ENCODE measurements at regions not wholly inside any gene's neighbourhood (a gene's known extent, or its start where the extent isn't known, plus 50 kb on each side); places are given as distances from the start of the nearest gene placed in this dataset.
A peak's percentile ranks its signal among the peaks of the same experiment; 100 is the strongest.

DNA sequence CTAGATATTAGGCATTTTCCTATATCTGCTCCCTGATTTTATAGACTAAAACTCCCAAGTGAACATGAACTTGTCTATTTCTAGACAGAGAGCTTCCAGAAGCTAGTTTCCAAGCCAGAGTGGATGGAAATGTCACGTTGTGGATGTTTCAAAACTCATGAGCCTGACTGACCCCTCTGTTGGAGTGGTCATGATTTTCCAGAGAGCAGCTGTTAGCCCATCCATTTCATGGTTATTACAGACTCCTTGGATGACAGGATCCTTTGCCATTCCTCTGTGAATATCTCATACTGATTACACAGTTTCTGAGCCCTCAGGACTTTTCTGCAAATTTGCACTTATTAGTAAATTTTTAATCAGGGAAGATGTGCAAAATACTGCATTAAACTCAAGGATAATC is 76.8 kb upstream of the ATF3 start:
- H3K27me3 Mint-ChIP-seq (ENCODE audit: insufficient read depth) = no peaks in the 10 kb centered on the region
- no peak overlapping the region for H3K4me3 ChIP-seq (ENCODE audit: low read length)
- WGBS, 2 experiments (ENCODE audit: insufficient coverage in 1 of 2, insufficient read length in 1 of 2) = 71 to 88% methylated on average over 1 of the region's 1 CpG

DNA sequence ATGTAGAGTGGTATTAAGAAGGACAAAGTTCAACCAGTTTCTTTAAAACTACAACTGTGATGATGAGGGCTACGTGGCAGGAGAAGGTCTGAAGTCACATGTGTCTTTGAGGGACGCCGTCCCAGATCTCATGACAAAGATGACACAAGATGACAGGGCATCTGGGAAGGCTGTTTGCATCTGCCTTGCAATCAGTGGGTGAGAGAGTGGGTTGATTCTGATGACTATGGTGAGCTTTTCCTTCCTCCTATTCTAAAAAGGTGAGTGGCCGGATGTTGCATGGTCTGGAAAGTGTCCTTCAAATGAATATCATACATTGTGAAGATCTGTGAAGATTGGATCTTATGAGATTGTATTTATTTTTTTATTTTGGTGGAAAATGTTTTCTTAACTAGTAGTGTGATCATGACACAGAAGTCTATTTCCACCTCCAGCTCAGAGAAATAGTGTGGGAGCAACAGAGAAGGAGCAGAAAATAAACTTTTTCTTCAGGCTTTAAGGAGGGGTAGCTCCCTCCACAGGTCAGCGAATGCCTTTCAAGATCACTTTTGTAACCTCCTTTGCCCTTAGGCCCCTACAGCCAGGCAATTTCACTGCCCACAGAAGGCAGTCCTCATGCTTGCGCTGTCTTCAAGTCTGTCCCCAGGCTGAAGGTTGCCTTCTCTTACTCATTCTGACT is 76.0 kb upstream of the ATF3 start:
- no peak overlapping the region for H3K9ac ChIP-seq (ENCODE audit: extremely low read depth, low read length, poor library complexity, severe bottlenecking)
- peaks cover 10% of the 10 kb centered on the region for H3K9me3 ChIP-seq (ENCODE audit: control insufficient read depth, low read length)
- no peak overlapping the region for H3K27ac ChIP-seq (ENCODE audit: low read depth, low read length)
- DNase-seq = no peak
- H3K4me1 ChIP-seq (ENCODE audit: control insufficient read depth, insufficient read depth, low read length) = no peaks in the 10 kb centered on the region
- 92 to 96% methylated on average over 4 to 6 of the region's 6 CpGs for WGBS, 2 experiments (ENCODE audit: insufficient coverage in 1 of 2, insufficient read length in 1 of 2)
- Mint-ChIP-seq H3K4me1 (peaks cover 21% of the 10 kb centered on the region), H3K27ac (no peak overlapping the region), H3K36me3 (ENCODE audit: low read depth) (no peaks in the 10 kb centered on the region), H3K4me3 (no peak overlapping the region), H3K27me3 (ENCODE audit: insufficient read depth) (no peaks in the 10 kb centered on the region), H3K9me3 (peaks cover 1% of the 10 kb centered on the region)
- H3K27me3 ChIP-seq (ENCODE audit: control insufficient read depth, insufficient read depth, low read length, poor library complexity, severe bottlenecking) = no peaks in the 10 kb centered on the region
- H3K4me3 ChIP-seq (ENCODE audit: low read length) = no peak overlapping the region
- TF ChIP-seq, protein P1, sequence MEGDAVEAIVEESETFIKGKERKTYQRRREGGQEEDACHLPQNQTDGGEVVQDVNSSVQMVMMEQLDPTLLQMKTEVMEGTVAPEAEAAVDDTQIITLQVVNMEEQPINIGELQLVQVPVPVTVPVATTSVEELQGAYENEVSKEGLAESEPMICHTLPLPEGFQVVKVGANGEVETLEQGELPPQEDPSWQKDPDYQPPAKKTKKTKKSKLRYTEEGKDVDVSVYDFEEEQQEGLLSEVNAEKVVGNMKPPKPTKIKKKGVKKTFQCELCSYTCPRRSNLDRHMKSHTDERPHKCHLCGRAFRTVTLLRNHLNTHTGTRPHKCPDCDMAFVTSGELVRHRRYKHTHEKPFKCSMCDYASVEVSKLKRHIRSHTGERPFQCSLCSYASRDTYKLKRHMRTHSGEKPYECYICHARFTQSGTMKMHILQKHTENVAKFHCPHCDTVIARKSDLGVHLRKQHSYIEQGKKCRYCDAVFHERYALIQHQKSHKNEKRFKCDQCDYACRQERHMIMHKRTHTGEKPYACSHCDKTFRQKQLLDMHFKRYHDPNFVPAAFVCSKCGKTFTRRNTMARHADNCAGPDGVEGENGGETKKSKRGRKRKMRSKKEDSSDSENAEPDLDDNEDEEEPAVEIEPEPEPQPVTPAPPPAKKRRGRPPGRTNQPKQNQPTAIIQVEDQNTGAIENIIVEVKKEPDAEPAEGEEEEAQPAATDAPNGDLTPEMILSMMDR (conservative IDR thresholded peaks at IDR 0.05) = peak; percentile 45
- no peaks in the 10 kb centered on the region for H3K36me3 ChIP-seq (ENCODE audit: control insufficient read depth, insufficient read depth, low read length)

More for the DNA sequence above, 76.8 kb upstream of the ATF3 start:
- H3K27me3 ChIP-seq (ENCODE audit: control insufficient read depth, insufficient read depth, low read length, poor library complexity, severe bottlenecking) = no peaks in the 10 kb centered on the region
- Mint-ChIP-seq H3K4me3 (no peak overlapping the region), H3K27ac (no peak overlapping the region), H3K4me1 (peaks cover 21% of the 10 kb centered on the region), H3K36me3 (ENCODE audit: low read depth) (no peaks in the 10 kb centered on the region), H3K9me3 (no peaks in the 10 kb centered on the region)
- H3K27ac ChIP-seq (ENCODE audit: low read depth, low read length) = no peak overlapping the region
- no peaks in the 10 kb centered on the region for H3K36me3 ChIP-seq (ENCODE audit: control insufficient read depth, insufficient read depth, low read length)
- DNase-seq = no peak
- TF ChIP-seq, protein P1 (conservative IDR thresholded peaks at IDR 0.05) = no peak
- no peaks in the 10 kb centered on the region for H3K4me1 ChIP-seq (ENCODE audit: control insufficient read depth, insufficient read depth, low read length)
- H3K9me3 ChIP-seq (ENCODE audit: control insufficient read depth, low read length) = peaks cover 3% of the 10 kb centered on the region
- no peak overlapping the region for H3K9ac ChIP-seq (ENCODE audit: extremely low read depth, low read length, poor library complexity, severe bottlenecking)

DNA sequence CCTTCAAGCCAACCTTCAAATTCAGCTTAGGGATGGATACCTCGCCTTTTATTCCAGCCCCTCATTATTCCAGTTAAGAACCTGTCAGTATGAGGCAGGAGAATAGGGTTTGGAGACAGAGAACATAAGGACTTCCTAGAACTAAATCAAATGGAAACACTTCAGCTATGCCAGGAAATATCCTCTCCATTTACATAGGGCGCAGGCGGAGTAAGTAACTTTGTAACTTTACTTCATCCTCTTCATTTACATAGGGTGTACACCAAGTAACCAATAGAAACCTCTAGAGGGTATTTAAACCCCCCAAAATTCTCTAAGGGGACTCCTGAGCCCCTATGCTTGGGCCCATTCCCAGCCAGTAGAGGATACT is 75.4 kb upstream of the ATF3 start:
- no peak for DNase-seq
- H3K27me3 Mint-ChIP-seq (ENCODE audit: insufficient read depth) = no peaks in the 10 kb centered on the region
- H3K9me3 Mint-ChIP-seq = peaks cover 7% of the 10 kb centered on the region
- no peak overlapping the region for H3K27ac Mint-ChIP-seq
- peaks cover 15% of the 10 kb centered on the region for H3K9me3 ChIP-seq (ENCODE audit: control insufficient read depth, low read length)
- no peaks in the 10 kb centered on the region for H3K27me3 ChIP-seq (ENCODE audit: control insufficient read depth, insufficient read depth, low read length, poor library complexity, severe bottlenecking)
- H3K4me3 ChIP-seq (ENCODE audit: low read length) = no peak overlapping the region
- peaks cover 21% of the 10 kb centered on the region for H3K4me1 Mint-ChIP-seq
- no peak overlapping the region for H3K27ac ChIP-seq (ENCODE audit: low read depth, low read length)
- no peaks in the 10 kb centered on the region for H3K4me1 ChIP-seq (ENCODE audit: control insufficient read depth, insufficient read depth, low read length)
- H3K9ac ChIP-seq (ENCODE audit: extremely low read depth, low read length, poor library complexity, severe bottlenecking) = no peak overlapping the region
- TF ChIP-seq, protein P1 (conservative IDR thresholded peaks at IDR 0.05) = no peak
- no peaks in the 10 kb centered on the region for H3K36me3 Mint-ChIP-seq (ENCODE audit: low read depth)
- no peak overlapping the region for H3K4me3 Mint-ChIP-seq
- WGBS, 2 experiments (ENCODE audit: insufficient coverage in 1 of 2, insufficient read length in 1 of 2) = 91 to 97% methylated on average over 2 to 3 of the region's 3 CpGs
- H3K36me3 ChIP-seq (ENCODE audit: control insufficient read depth, insufficient read depth, low read length) = no peaks in the 10 kb centered on the region

Data from endodermal cell (in vitro differentiated cells).